Daoy (cell line): ENCODE measurements at regions not wholly inside any gene's neighbourhood (a gene's known extent, or its start where the extent isn't known, plus 50 kb on each side); places are given as distances from the start of the nearest gene placed in this dataset.
"Not testable (repeated sequence)": the region's sequence is repeated elsewhere in the genome, so short reads cannot be mapped to it uniquely, and the experiment has no call there.

Experiments
- DNase-seq: peaks from one replicate; pipeline ENCODE4 v3.0.0-alpha.2; 2015; ENCODE audit warnings: low read depth

GRCh38 chr3:117005274-117005673 lies 295.7 kb downstream of the TUSC7 start:
- DNase-seq = no peak

GRCh38 chr3:117005911-117006522 lies 296.4 kb downstream of the TUSC7 start:
- no peak for DNase-seq

- no peak for DNase-seq
Observed at GRCh38 chr3:117010318-117010717, 300.7 kb downstream of the TUSC7 start.

- DNase-seq = no peak
Observed at GRCh38 chr3:117011687-117012250, 302.2 kb downstream of the TUSC7 start.

- no peak for DNase-seq
Observed at GRCh38 chr3:117016378-117016777, 306.8 kb downstream of the TUSC7 start.

- no peak for DNase-seq
Observed at GRCh38 chr3:117017135-117017894, 307.7 kb downstream of the TUSC7 start.

- no peak for DNase-seq
Observed at GRCh38 chr3:117018655-117019054, 309.1 kb downstream of the TUSC7 start.

- DNase-seq = peak; percentile 41
Observed at GRCh38 chr3:117019082-117019713, 309.6 kb downstream of the TUSC7 start.

GRCh38 chr3:117026401-117026800 lies 316.8 kb downstream of the TUSC7 start:
- no peak for DNase-seq

GRCh38 chr3:117035745-117036144 lies 326.2 kb downstream of the TUSC7 start:
- DNase-seq = no peak

GRCh38 chr3:117036259-117036799 lies 326.8 kb downstream of the TUSC7 start:
- DNase-seq = peak; percentile 9

GRCh38 chr3:117045143-117045542 lies 335.6 kb downstream of the TUSC7 start:
- DNase-seq = peak; percentile 2

- no peak for DNase-seq
Observed at GRCh38 chr3:117047951-117048705, 338.5 kb downstream of the TUSC7 start.

GRCh38 chr3:117052395-117052794 lies 342.8 kb downstream of the TUSC7 start:
- DNase-seq = peak; percentile 32

- DNase-seq = no peak
Observed at GRCh38 chr3:117054556-117054955, 345.0 kb downstream of the TUSC7 start.

GRCh38 chr3:117056946-117057345 lies 347.4 kb downstream of the TUSC7 start:
- not testable (repeated sequence) for DNase-seq

- no peak for DNase-seq
Observed at GRCh38 chr3:117059067-117059955, 349.7 kb downstream of the TUSC7 start.

- DNase-seq = no peak
Observed at GRCh38 chr3:117059956-117060270, 350.3 kb downstream of the TUSC7 start.

GRCh38 chr3:117063930-117064329 lies 354.4 kb downstream of the TUSC7 start:
- no peak for DNase-seq

GRCh38 chr3:117068301-117068700 lies 358.7 kb downstream of the TUSC7 start:
- no peak for DNase-seq

GRCh38 chr3:117074826-117075225 lies 365.2 kb downstream of the TUSC7 start:
- DNase-seq = no peak
